ENCODE measurements at regions not wholly inside any gene's neighbourhood (a gene's known extent, or its start where the extent isn't known, plus 50 kb on each side); places are given as distances from the start of the nearest gene placed in this dataset.
A peak's percentile ranks its signal among the peaks of the same experiment; 100 is the strongest.
"Not testable (repeated sequence)": the region's sequence is repeated elsewhere in the genome, so short reads cannot be mapped to it uniquely, and the experiment has no call there.

DNA sequence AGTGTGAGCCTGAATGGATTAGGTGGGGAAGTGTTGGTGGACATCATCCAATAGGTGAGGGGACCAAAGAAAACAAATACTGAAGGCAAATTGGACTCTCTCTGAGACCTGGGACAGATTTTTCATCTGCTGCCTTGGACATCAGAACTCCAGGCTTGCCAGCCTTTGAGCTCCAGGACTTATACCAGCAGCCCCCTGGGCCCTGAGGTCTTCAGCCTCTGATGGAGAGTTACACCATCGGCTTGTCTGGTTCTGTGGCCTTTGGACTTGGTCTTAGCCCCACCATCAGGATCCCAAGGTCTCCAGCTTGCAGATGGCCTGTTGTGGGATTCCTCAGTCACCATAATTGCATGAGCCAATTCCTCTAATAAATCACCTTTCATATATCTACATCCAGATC lies 80.8 kb upstream of the SLC8A3 start:
- DNase-seq: no peak

DNA sequence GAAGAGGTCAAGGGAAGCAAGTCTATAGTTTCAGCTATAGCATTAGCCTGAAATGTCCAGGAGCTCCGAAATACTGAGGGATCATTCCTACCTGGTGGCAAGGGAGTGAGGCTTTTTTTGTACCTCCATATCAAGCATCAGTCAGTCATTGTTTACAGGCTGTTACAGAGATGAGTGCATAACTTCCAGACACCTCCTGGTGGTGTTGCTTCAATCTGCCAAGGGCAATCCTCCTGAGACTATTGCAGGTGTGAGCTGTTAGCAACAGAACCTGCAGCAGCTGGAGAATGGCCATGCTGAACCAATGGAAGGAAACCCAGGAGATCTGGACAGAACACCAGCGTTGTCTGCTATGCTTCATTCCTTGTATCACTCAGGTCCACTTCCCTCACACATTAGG lies 80.0 kb upstream of the SLC8A3 start:
- no peak for DNase-seq

- no peak for DNase-seq
Measured at GRCh38 chr14:70266157-70266556, 77.4 kb upstream of the SLC8A3 start.

GRCh38 chr14:70265422-70265821 lies 76.7 kb upstream of the SLC8A3 start:
- no peak for DNase-seq

DNA sequence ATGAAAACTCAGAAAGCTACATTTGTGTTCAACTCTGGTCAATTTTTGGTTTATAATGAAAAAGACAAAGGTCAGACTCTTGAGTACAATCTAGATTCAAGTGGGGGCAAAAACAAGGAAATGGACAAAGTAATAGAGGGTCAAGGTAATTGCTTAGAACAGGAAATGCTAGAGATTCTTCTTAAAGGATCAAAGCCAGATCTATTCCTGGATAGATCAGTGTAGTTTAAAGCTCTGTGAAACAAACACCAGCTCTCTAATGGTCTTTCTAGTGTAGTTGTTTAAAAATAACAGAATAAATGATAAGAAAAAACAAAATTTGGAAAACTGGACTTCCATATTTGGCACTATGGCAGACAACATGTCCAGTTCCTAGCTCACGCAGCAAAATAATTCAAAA lies 70.7 kb upstream of the SLC8A3 start:
- DNase-seq: no peak

GRCh38 chr14:70257526-70257925 lies 68.8 kb upstream of the SLC8A3 start:
- DNase-seq: no peak

DNA sequence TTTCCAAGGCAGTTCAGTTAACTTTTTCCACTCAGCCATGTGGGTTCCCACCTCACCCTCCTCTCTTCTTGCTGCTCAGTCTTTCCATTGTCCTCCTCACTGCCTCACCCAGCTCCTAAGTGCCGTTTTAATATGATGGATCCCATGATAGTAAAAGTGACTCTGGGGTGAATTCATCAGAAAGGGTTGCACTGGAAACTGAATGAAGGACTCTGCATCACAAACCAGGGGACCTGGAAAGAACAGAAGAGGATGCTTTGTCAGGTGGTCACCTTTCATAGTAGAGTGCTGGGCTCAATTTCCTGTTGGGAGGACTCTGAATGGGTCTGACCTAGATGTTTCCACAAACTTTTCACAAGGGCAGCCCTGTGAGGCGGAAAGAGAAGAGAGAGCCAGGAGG lies 67.8 kb upstream of the SLC8A3 start:
- no peak for DNase-seq

GRCh38 chr14:70255071-70256057 lies 66.6 kb upstream of the SLC8A3 start:
- DNase-seq: not testable (repeated sequence)

DNA sequence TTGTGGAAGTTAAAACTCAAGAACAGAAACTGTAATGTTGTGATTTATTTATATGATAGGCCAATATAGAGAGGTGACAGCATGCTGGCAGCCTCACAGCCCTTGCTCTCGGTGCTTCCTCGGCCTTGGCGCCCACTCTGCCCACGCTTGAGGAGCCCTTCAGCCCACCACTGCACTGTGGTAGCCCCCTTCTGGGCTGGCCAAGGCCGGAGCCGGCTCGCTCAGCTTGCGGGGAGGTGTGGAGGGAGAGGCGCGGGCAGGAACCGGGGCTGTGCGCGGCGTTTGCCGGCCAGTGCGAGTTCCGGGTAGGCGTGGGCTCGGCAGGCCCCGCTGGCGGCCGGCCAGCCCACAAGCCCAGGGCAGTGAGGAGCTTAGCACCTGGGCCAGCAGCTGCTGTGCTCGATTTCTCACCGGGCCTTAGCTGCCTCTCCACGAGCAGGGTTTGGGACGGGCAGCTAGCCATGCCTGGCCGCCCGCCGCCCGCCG lies 65.8 kb upstream of the SLC8A3 start:
- DNase-seq: peak; percentile 27

GRCh38 chr14:70253547-70253946 lies 64.8 kb upstream of the SLC8A3 start:
- DNase-seq: not testable (repeated sequence)

- DNase-seq: no peak
Measured at GRCh38 chr14:70245026-70245425, 56.3 kb upstream of the SLC8A3 start.

- DNase-seq: no peak
Measured at GRCh38 chr14:70239802-70240201, 51.1 kb upstream of the SLC8A3 start.

GRCh38 chr14:70238635-70239034 lies 49.9 kb upstream of the SLC8A3 start:
- not testable (repeated sequence) for DNase-seq
